ENCODE measurements at regions not wholly inside any gene's neighbourhood (a gene's known extent, or its start where the extent isn't known, plus 50 kb on each side); places are given as distances from the start of the nearest gene placed in this dataset.

DNA sequence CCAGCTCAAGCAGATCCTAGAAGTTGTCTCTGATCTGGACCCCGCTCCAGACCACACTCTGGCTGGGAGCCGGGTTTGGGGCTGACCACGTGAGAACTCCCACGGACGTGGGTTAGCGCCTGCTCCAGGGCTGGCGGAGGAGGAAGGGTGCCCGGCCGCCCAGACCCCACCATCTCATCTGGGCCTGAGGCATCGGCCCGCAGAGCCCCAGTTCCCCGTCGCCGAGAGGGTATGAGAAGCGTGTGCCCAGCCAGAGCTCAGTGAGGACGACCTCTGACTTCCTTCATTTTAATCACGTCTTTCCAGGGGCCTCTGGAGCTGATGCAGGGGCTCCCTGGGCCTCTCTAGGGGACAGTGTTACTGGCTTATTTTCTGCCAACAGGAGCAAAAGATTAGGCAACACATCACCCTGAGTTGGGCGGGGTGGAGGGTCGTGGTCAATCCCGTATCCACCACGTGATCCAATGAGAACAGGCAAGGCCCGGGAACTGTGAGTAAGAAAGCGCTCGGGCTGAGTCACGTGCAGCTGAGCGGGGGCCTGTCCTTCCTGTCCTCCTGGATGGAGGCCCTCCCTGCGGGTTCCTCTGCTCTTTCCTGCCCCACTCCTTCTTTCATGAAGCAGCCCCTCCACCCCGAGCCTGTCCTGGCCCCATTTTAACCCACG, 81.1 kb downstream of the SIK1 start:
- Histone ChIP-seq H3K36me3 (no peaks in the 10 kb centered on the region), H3K27me3 (replicated peaks in 1 of 7) (no peaks in the 10 kb centered on the region), H3K4me3 (no peak overlapping the region), H3K27ac (peak overlapping the region in 1 of 8 donors; percentile 31), H3K4me1 (peaks cover 13 to 81% (median 53%) of the 10 kb centered on the region in 6 donors), H3K9me3 (no peaks in the 10 kb centered on the region)
- TF ChIP-seq POLR2A (IDR thresholded peaks at IDR 0.05) (no peak), POLR2AphosphoS5 (IDR thresholded peaks at IDR 0.05) (no peak)
- TF ChIP-seq, protein P1, sequence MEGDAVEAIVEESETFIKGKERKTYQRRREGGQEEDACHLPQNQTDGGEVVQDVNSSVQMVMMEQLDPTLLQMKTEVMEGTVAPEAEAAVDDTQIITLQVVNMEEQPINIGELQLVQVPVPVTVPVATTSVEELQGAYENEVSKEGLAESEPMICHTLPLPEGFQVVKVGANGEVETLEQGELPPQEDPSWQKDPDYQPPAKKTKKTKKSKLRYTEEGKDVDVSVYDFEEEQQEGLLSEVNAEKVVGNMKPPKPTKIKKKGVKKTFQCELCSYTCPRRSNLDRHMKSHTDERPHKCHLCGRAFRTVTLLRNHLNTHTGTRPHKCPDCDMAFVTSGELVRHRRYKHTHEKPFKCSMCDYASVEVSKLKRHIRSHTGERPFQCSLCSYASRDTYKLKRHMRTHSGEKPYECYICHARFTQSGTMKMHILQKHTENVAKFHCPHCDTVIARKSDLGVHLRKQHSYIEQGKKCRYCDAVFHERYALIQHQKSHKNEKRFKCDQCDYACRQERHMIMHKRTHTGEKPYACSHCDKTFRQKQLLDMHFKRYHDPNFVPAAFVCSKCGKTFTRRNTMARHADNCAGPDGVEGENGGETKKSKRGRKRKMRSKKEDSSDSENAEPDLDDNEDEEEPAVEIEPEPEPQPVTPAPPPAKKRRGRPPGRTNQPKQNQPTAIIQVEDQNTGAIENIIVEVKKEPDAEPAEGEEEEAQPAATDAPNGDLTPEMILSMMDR (IDR thresholded peaks at IDR 0.05 in 8 of 11, conservative IDR thresholded peaks at IDR 0.05 in 3 of 11) = no peak
- no peak for DNase-seq
- intact Hi-C loops (cut with DNase I; ENCODE audit: low total_unique reads) = no loop called here
- WGBS, 5 donors = 54 to 76% (median 65%) methylated on average over 29 of the region's 29 CpGs

DNA sequence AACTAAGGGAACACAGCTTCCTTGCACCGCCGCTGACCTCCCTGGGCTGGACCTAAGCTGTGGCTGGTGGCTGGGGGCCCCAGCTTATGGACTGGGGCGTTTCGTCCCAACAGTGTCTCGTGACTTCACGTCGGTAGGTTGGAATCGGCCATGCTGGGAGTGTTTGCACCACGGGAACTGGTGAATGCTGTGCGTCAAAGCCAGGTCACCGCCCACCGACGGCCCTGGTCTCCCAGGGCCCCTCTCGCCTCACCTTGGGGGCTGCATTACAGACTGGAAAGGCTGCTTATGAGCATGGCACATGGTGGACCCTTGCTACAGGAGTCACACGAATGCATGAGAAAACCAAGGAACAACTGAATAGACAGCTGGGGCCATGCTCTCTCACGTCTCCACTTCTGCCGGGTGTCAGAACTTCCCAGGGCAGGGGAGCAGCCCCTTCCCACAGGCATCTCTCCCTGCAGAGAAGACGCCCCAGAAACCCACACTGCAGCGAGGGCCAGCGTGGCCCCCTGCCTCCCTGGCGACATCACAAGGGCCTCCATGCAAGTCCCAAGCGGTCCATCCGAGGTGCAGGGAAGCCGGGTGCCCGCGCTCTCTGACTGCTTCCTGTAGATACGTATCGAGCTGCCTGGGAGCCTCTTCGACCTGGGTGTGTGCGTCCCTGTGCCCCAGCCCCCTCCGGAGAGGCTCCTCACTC, 81.7 kb downstream of the SIK1 start:
- no peak overlapping the region for H3K4me3 ChIP-seq
- no peaks in the 10 kb centered on the region for H3K27me3 ChIP-seq (replicated peaks in 1 of 7)
- intact Hi-C loops (cut with DNase I; ENCODE audit: low total_unique reads) = no loop called here
- no peaks in the 10 kb centered on the region for H3K9me3 ChIP-seq
- no peak for DNase-seq
- H3K4me1 ChIP-seq = peaks cover 13 to 88% (median 56%) of the 10 kb centered on the region in 6 donors
- H3K27ac ChIP-seq = peak overlapping the region in 5 of 8 donors; percentile 33 to 65 (median 42)
- H3K36me3 ChIP-seq = no peaks in the 10 kb centered on the region
- no peak for TF ChIP-seq POLR2A (IDR thresholded peaks at IDR 0.05)
- WGBS, 5 donors = 84 to 93% (median 86%) methylated on average over 23 to 31 of the region's 31 CpGs

DNA sequence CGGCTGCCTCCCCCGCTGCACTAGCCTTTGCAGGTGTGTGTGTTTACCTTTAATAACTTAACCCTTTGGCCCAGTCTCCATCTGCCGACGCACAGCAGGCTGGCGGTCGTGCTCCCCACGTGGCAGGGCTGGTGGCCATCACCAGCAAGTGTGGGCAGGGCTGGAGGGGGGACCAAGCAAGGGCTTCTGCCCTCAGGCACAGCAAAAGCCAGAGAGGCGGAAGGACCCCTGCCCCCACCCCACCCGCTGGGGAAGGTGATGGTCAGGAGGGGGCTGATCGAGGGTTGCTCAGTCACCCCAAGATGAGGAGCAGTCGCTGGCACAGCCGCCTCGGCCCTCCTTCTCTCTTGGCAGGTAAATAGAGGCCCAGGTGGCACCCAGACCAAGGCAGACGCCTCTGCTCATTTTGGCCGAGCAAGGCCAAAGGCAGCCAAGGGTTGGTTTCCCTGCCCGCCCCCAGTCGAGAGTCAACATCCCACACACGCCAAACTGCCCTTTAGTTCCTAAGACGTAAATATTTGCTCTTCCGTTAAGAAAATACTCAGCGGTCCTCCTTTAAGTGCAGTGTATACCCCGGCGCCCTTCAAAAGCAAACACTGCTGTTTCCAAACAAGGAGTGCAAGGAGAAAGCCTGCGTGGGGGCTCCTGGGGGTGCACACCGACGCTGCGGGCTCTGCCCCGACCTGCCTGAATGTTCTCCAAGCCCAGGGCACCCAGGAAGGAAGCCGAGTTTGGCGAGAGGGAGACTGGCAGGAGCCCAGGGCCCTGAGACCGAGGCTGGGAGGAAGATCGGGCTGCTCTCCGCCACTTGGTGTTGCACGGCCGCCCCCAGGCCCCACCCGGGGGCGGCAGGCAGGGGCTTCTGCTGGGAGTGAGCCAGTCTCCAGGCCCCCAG, 82.7 kb downstream of the SIK1 start:
- peaks cover 0 to 5% (median 0%) of the 10 kb centered on the region in 7 donors for H3K27me3 ChIP-seq (replicated peaks in 1 of 7)
- H3K4me1 ChIP-seq = peaks cover 13 to 94% (median 59%) of the 10 kb centered on the region in 6 donors
- H3K36me3 ChIP-seq = no peaks in the 10 kb centered on the region
- intact Hi-C loops (cut with DNase I; ENCODE audit: low total_unique reads) = no loop called here
- 67 to 79% (median 72%) methylated on average over 25 to 37 of the region's 37 CpGs for WGBS, 5 donors
- H3K4me3 ChIP-seq = no peak overlapping the region
- TF ChIP-seq POLR2A (IDR thresholded peaks at IDR 0.05) (no peak), POLR2AphosphoS5 (IDR thresholded peaks at IDR 0.05) (no peak)
- DNase-seq = no peak
- H3K27ac ChIP-seq = peak overlapping the region in 5 of 8 donors; percentile 33 to 65 (median 42)
- H3K9me3 ChIP-seq = no peaks in the 10 kb centered on the region

DNA sequence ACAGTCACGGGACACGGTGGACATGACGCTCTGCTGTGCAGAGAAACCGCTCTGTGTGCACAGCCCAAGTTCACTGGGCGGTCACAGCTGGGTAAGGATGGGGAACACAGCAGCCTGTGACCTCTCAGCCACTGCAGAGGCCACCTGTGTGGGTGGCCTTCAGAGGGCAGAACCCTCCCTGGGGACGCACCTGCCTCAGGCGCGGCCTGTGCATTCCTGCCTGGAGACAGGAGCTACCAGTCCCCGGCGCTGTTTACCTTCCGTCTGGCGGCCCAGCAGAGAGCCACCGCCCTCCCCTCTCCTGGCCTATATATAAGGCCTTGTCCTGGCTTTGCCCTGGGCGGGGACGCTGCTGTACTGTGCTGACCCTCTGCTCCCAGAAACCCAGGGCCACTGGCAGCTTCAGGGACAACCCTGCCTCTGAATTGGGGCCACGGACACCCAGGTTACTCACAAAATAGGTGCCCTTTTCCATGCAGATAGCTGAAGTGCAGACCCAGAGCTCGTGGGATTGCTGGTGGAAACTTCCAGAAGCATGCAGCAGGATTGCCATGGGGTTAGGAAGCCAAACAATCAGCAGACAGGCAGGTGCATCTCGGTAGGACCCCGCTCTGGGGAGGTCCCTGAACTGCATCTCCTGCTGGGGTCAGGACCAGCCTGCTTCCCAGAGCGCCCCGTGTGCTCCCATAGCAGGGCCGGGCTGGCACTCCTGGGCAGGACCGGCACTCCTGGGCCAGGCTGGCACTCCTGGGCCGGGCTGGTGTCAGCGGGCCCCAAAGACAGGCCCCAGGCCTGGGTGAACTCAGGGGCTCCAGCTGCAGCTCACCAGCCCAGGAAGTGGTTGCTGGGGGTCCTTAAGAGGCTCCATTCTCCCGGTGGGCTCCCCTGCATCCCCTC, 83.6 kb downstream of the SIK1 start:
- intact Hi-C loops (cut with DNase I; ENCODE audit: low total_unique reads) = no loop called here
- Histone ChIP-seq H3K4me3 (no peak overlapping the region), H3K27me3 (replicated peaks in 1 of 7) (peaks cover 0 to 9% (median 0%) of the 10 kb centered on the region in 7 donors), H3K27ac (peak overlapping the region in 3 of 8 donors; percentile 9 to 65 (median 33)), H3K4me1 (peaks cover 8 to 94% (median 59%) of the 10 kb centered on the region in 6 donors), H3K9me3 (no peaks in the 10 kb centered on the region), H3K36me3 (no peaks in the 10 kb centered on the region)
- WGBS, 5 donors = 71 to 81% (median 76%) methylated on average over 19 to 26 of the region's 26 CpGs
- no peak for DNase-seq
- TF ChIP-seq POLR2A (IDR thresholded peaks at IDR 0.05) (no peak), POLR2AphosphoS5 (IDR thresholded peaks at IDR 0.05) (peak in 1 of 3 donors; percentile 42)
- TF ChIP-seq, protein P1 (IDR thresholded peaks at IDR 0.05 in 8 of 11, conservative IDR thresholded peaks at IDR 0.05 in 3 of 11) = no peak
